GM20000 (cell line): ENCODE measurements at regions not wholly inside any gene's neighbourhood (a gene's known extent, or its start where the extent isn't known, plus 50 kb on each side); places are given as distances from the start of the nearest gene placed in this dataset.

Source experiments
- DNase-seq: peaks from one replicate; pipeline ENCODE4 v3.0.0; 2012; ENCODE audit warnings: low spot score
- TF ChIP-seq, protein P1 (sequence below): IDR thresholded peaks from 2 replicates; pipeline ENCODE4 v1.5.1; 2012; ENCODE audit warnings: mild to moderate bottlenecking, control low read depth; ENCODE audit errors: extremely low read depth, missing control alignments

DNA sequence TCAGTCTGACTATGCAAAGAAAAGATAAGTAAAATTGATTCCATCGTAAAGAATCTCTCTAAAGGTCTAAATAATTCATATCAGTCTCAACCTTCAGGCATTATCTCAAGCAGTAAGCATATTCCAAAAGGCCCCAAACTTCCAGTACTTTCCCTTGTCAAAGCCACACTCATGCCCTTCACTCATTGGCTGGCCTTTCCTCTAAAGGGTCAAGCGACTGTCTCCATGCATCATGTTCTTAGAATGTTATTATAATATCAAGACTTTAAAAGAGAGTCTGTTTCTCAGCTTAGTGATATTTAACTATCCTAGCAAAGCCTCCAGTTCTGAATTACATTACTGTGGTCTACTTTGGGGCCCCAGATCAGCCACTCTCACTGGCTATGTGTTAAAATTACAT, 271.3 kb downstream of the MREG start:
- TF ChIP-seq, protein P1, sequence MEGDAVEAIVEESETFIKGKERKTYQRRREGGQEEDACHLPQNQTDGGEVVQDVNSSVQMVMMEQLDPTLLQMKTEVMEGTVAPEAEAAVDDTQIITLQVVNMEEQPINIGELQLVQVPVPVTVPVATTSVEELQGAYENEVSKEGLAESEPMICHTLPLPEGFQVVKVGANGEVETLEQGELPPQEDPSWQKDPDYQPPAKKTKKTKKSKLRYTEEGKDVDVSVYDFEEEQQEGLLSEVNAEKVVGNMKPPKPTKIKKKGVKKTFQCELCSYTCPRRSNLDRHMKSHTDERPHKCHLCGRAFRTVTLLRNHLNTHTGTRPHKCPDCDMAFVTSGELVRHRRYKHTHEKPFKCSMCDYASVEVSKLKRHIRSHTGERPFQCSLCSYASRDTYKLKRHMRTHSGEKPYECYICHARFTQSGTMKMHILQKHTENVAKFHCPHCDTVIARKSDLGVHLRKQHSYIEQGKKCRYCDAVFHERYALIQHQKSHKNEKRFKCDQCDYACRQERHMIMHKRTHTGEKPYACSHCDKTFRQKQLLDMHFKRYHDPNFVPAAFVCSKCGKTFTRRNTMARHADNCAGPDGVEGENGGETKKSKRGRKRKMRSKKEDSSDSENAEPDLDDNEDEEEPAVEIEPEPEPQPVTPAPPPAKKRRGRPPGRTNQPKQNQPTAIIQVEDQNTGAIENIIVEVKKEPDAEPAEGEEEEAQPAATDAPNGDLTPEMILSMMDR: no peak
- DNase-seq: no peak

DNA sequence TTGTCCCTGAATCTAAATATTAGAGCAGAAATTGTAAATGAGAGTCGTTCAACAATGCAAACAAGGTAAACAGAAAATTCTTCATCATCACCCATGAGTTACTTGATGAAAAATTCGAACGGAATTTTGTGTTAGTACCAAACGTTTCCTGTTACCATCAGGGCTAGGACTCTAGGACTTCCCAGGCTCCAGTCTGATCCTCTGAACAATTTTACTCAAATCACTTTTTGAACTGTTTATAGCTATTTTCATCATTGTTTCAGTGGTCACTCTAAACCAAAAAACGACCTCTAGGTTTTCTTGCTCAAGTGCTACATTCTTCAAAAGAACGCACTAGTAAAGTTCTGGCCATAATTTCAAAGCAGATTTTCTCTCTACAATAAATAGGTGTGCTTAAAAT, 273.3 kb downstream of the MREG start:
- TF ChIP-seq, protein P1: no peak
- DNase-seq: no peak

- TF ChIP-seq, protein P1: no peak
- DNase-seq: no peak
These were observed 275.0 kb downstream of the MREG start for GRCh38 chr2:215738351-215738750.

DNA sequence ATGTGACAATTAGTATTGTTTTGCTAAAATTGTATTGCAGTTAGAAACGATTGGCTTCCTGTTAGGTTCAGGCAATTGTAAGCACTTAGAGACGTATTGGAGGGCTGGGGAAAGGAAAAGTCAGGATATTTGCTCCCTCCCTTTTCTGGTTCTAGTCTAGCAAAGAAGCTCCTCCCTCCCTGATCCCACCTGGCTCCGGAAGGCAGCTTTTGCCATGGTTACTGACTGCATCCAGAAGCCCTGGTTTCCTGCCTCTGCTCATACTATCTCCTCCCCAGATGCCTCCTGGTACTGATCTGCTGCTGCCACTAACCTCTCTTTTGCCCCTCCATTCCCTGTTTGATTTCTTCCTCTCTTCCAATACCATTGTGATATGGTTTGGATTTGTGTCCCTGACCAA, 275.9 kb downstream of the MREG start:
- no peak for DNase-seq
- TF ChIP-seq, protein P1: no peak

- TF ChIP-seq, protein P1: no peak
- DNase-seq: no peak
These were observed 276.6 kb downstream of the MREG start for GRCh38 chr2:215736653-215737290.

GRCh38 chr2:215731108-215731658, 282.2 kb downstream of the MREG start:
- no peak for DNase-seq
- TF ChIP-seq, protein P1: no peak

- TF ChIP-seq, protein P1: no peak
- no peak for DNase-seq
These were observed 283.2 kb downstream of the MREG start for GRCh38 chr2:215729985-215730620.
